Thymus (tissue), 11 donors: ENCODE measurements at regions not wholly inside any gene's neighbourhood (a gene's known extent, or its start where the extent isn't known, plus 50 kb on each side); places are given as distances from the start of the nearest gene placed in this dataset.

Source experiments
- DNase-seq, 9 donors: peaks; one replicate each; pipeline ENCODE4 v3.0.0-alpha.2; 2013; ENCODE audit warnings: low spot score in 9 of 9, low read depth in 6 of 9, missing footprints in 1 of 9
- H3K27ac ChIP-seq, 2 donors: one replicate each; pipeline ENCODE4 v1.5.1; 2013; ENCODE audit warnings: control low read depth in 1 of 2, low read depth in 1 of 2, low read length in 1 of 2, mild to moderate bottlenecking in 1 of 2, moderate library complexity in 1 of 2
- H3K27me3 ChIP-seq, 2 donors: one replicate each; pipeline ENCODE4 v1.5.1; 2013; ENCODE audit warnings: low read length in 1 of 2; ENCODE audit not compliant: control insufficient read depth in 2 of 2, insufficient read depth in 1 of 2
- H3K36me3 ChIP-seq, 2 donors: one replicate each; pipeline ENCODE4 v1.5.1; 2013; ENCODE audit warnings: low read length in 1 of 2, mild to moderate bottlenecking in 1 of 2, moderate library complexity in 1 of 2; ENCODE audit not compliant: control insufficient read depth in 2 of 2, insufficient read depth in 2 of 2
- H3K4me1 ChIP-seq, 2 donors: one replicate each; pipeline ENCODE4 v1.5.1; 2013; ENCODE audit warnings: low read length in 2 of 2; ENCODE audit not compliant: control insufficient read depth in 2 of 2, insufficient read depth in 2 of 2
- H3K4me3 ChIP-seq, 2 donors: one replicate each; pipeline ENCODE4 v1.5.1; 2013; ENCODE audit warnings: low read length in 2 of 2, control low read depth in 1 of 2, mild to moderate bottlenecking in 1 of 2
- H3K9me3 ChIP-seq, 2 donors: one replicate each; pipeline ENCODE4 v1.5.1; 2013; ENCODE audit warnings: low read length in 1 of 2, mild to moderate bottlenecking in 1 of 2; ENCODE audit not compliant: control insufficient read depth in 2 of 2, insufficient read depth in 1 of 2
- WGBS: extraction: QIAGEN DNeasy Blood & Tissue Kit; methylation state at CpG from one replicate; pipeline ENCODE4 v1.1.7; 2013; 5-methylcytosine and 5-hydroxymethylcytosine counted together
- donor health status: healthy.

DNA sequence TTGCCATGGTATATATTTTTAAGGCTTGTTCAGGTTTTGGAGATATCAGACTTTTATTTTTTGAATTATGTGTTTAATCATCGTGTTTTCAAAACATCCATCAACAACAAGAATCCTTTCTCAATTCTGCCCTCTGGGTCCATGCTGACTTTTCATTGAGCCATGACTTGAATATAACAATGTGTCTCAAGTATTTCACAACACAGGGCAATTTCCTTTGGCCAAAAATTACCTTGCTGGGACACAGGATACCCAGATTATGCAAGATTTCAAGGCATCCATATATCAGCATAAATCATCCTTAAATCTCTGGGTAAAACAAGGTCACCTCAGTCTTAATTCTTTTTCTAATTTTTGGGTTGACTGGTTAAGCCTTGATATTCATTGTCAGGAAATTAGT is 411.2 kb upstream of the USP24 start:
- no peak overlapping the region for H3K27ac ChIP-seq
- DNase-seq, result no peak
- WGBS, result 87% methylated on average over 1 of the region's 1 CpG
- H3K9me3 ChIP-seq, result no peaks in the 10 kb centered on the region
- no peak overlapping the region for H3K4me3 ChIP-seq
- no peaks in the 10 kb centered on the region for H3K4me1 ChIP-seq
- H3K36me3 ChIP-seq, result no peaks in the 10 kb centered on the region
- H3K27me3 ChIP-seq, result no peaks in the 10 kb centered on the region

DNA sequence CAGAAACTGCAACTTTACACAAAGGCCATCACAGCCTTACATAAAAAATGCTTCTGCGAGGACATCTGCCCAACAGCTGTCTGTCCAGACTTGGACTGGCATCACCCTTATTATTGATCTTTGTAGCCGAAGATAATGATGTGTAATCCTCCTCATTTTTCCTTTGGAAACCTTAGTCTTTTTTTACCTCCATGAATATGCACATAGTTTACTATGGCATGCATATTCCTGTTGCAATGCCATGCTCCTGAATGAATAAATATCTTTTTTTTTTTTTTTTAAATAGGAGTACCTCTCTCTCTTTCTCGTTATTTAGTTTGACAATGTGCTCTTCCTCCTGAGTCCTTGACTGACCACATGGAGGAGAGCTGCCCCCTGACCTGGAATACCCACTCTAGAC is 409.6 kb upstream of the USP24 start:
- Histone ChIP-seq H3K36me3 (no peaks in the 10 kb centered on the region), H3K27ac (no peak overlapping the region), H3K4me1 (no peaks in the 10 kb centered on the region), H3K27me3 (no peaks in the 10 kb centered on the region), H3K4me3 (no peak overlapping the region), H3K9me3 (no peaks in the 10 kb centered on the region)
- DNase-seq, result no peak
- WGBS, result 80% methylated on average over 3 of the region's 3 CpGs

DNA sequence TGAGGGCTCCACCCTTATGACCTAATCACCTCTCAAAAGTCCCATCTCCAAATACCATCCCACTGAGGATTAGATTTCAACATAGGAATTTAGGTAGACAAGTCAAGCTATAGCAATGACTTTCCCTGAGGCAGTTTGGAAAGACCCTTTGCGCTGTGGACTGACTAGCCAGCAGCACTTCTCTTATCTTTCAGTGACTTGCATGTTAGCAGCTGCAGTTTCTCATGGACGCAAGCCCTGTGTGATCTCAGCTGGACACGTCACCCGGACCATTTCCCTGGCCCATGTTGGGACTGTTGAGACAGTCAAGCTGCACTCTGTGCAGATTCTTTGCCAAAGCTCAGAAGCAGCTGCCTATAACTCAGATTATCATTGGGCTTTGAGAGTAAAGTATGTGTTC is 408.1 kb upstream of the USP24 start:
- 96% methylated on average over 4 of the region's 4 CpGs for WGBS
- no peak for DNase-seq
- H3K36me3 ChIP-seq, result no peaks in the 10 kb centered on the region
- no peaks in the 10 kb centered on the region for H3K27me3 ChIP-seq
- no peak overlapping the region for H3K27ac ChIP-seq
- H3K9me3 ChIP-seq, result no peaks in the 10 kb centered on the region
- H3K4me3 ChIP-seq, result no peak overlapping the region
- no peaks in the 10 kb centered on the region for H3K4me1 ChIP-seq

DNA sequence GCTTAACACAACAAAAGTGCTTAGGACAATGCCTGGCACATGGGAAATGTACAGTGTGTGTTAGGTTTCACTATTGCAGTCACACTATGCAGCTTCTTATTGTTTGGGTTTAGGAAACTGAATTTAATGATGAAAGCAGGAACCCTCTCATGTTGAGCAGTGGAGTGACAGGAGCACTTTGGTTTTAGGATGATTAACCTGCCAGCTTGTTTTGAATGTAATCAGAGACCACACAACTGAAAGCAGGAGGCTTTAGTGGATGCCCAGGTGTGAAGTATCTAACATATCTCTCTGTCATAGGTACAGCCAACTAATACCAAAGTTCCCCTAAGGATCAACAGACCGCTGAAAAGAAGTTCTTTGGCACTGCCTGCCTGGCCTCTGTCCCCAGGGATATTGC is 406.9 kb upstream of the USP24 start:
- WGBS, result 96% methylated on average over 1 of the region's 1 CpG
- Histone ChIP-seq H3K4me1 (no peaks in the 10 kb centered on the region), H3K36me3 (no peaks in the 10 kb centered on the region)

DNA sequence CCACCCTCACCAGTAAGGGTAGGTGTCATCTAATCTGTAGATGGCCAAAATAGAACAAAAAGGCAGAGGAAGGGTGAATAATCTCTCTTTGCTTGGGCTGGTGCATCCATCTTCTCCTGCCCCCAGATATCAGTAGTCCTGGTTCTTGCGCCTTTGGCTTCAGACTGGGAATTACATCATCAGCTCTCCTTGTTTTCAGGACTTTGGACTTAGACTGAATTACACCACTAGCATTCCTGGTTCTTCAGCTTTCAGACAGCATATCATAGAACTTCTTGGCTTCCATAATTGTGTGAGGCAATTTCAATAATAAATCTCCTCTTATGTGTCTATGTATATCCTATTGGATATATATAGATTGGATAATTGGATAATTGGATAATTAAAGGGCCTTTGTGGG is 403.0 kb upstream of the USP24 start:
- Histone ChIP-seq H3K4me1 (no peaks in the 10 kb centered on the region), H3K4me3 (no peak overlapping the region), H3K36me3 (no peaks in the 10 kb centered on the region), H3K27ac (no peak overlapping the region), H3K9me3 (no peaks in the 10 kb centered on the region), H3K27me3 (no peaks in the 10 kb centered on the region)
- WGBS, result 100% methylated on average over 1 of the region's 1 CpG
- DNase-seq, result no peak

More for the DNA sequence above, 406.9 kb upstream of the USP24 start:
- Histone ChIP-seq H3K9me3 (no peaks in the 10 kb centered on the region), H3K27me3 (no peaks in the 10 kb centered on the region), H3K27ac (no peak overlapping the region), H3K4me3 (no peak overlapping the region)
- DNase-seq, result no peak

DNA sequence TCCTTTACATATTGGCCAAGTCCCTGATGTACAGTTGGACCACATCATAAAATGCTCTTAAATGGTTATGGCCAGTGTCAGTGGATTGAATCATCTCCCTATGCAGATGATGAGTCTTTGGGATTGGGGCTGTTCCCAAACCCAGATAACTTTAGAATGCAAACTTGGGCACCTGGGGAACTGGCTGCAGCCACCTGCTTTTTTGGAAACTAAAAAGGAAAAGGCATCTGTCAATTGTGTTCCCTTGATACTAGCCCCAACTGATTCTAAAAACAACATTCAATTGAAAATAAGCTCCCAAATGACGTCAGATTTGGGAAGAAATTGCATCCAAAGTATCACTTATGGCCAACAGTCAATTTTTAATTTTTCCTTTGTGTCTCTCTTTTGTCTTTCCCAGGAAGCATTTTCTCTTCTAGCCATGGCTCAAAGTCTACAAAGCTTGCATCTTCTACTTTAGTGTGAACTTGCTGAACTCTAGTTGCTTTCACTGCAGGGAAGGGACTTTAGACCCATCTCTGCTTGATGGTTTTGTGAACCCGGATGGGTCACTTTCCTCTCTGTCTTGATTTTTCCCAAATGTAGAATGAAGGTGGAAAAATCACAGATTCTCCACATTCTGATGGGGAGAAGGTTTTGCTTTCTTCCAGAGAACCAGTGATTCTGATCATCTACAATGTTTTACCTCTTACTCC is 402.3 kb upstream of the USP24 start:
- no peaks in the 10 kb centered on the region for H3K4me1 ChIP-seq
- no peaks in the 10 kb centered on the region for H3K36me3 ChIP-seq
- no peak overlapping the region for H3K4me3 ChIP-seq
- WGBS, result 95% methylated on average over 2 of the region's 2 CpGs
- H3K27me3 ChIP-seq, result no peaks in the 10 kb centered on the region
- no peak for DNase-seq
- H3K9me3 ChIP-seq, result no peaks in the 10 kb centered on the region
- no peak overlapping the region for H3K27ac ChIP-seq

DNA sequence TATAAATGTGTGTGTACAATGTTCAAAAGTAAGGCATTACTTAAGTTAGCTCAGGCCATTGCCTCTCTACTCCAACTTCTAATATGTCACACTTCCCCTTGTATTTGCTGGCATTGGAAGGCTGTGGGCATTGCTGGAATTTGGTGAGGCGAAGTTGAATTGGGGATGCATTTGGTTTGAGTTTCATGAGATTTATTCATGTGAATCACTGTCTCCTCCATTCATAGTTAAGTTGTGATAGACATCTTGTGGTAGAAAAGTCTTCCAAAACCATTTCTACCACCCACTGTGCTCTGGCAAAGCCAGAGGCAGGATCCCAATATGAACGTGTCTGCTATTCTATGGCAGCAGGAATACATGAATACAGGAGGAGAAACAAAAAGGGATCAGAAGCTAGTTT is 397.8 kb upstream of the USP24 start:
- H3K9me3 ChIP-seq, result peaks cover 0 to 4% of the 10 kb centered on the region in 2 donors
- WGBS, result 93% methylated on average over 2 of the region's 2 CpGs
- H3K27me3 ChIP-seq, result no peaks in the 10 kb centered on the region
- H3K27ac ChIP-seq, result no peak overlapping the region
- H3K4me3 ChIP-seq, result no peak overlapping the region
- H3K36me3 ChIP-seq, result no peaks in the 10 kb centered on the region
- DNase-seq, result no peak
- no peaks in the 10 kb centered on the region for H3K4me1 ChIP-seq

DNA sequence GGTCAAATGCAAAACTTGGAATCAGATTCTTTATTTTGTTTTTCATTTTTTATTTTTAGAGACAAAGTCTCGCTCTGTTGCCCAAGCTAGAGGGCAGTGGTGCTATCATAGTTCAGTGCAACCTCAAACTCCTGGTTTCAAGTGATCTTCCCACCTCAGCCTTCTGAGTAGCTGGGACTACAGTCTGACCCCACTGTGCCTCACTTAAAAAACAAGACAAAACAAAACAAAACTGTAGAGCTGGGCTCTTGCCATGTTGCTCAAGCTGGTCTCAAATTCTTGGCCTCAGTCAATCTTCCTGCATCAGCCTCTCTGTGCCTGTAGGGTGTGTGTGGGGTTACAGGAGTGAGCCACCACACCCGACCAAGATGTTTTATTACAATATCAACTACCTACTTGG is 396.0 kb upstream of the USP24 start:
- WGBS, result 95% methylated on average over 2 of the region's 2 CpGs
- no peak overlapping the region for H3K27ac ChIP-seq
- H3K4me1 ChIP-seq, result no peaks in the 10 kb centered on the region
- H3K9me3 ChIP-seq, result peaks cover 0 to 6% of the 10 kb centered on the region in 2 donors
- DNase-seq, result no peak
- H3K4me3 ChIP-seq, result no peak overlapping the region
- H3K36me3 ChIP-seq, result no peaks in the 10 kb centered on the region
- no peaks in the 10 kb centered on the region for H3K27me3 ChIP-seq

DNA sequence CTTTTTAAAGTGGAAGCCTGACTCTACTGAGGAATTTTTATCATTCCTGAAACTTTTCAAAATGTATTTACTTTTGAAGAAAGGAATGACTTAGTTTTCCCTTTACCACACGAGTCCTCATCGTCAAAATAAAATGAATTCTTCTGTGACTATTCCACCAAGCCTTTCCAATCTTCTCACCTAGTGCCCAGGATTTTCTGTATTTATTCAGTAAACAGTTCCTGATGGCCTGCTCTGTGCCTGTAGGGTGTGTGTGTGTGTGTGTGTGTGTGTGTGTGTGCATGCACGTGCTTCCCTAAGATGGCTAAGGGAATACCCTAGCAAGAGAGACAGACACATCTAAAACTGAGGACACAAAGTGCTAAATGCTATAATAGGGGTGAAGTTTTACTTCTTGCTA is 395.0 kb upstream of the USP24 start:
- 95% methylated on average over 3 of the region's 3 CpGs for WGBS
- no peak overlapping the region for H3K27ac ChIP-seq
- H3K9me3 ChIP-seq, result peaks cover 0 to 6% of the 10 kb centered on the region in 2 donors
- no peak overlapping the region for H3K4me3 ChIP-seq
- no peak for DNase-seq
- H3K27me3 ChIP-seq, result no peaks in the 10 kb centered on the region
- H3K36me3 ChIP-seq, result no peaks in the 10 kb centered on the region
- no peaks in the 10 kb centered on the region for H3K4me1 ChIP-seq

DNA sequence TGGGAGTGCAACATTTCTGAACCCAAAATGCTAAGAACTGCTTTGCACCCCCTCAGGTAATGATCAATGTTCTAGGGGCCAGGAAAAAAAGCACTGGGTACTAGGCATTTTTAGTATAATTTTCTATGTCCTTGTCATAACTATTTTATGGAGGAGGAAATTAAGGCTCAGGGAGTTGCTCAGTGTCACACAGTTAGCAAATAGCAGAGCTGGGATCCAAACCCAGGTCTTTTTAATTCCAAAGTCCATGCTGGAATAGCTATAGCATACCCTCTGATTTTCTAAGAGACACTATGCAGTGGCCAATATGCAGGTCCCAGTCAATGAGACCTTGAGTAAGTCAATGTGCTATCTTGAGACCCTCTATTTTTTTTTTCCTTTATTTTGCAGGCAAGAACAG is 394.5 kb upstream of the USP24 start:
- Histone ChIP-seq H3K4me3 (no peak overlapping the region), H3K27ac (no peak overlapping the region), H3K9me3 (peaks cover 0 to 6% of the 10 kb centered on the region in 2 donors), H3K4me1 (no peaks in the 10 kb centered on the region), H3K27me3 (no peaks in the 10 kb centered on the region), H3K36me3 (no peaks in the 10 kb centered on the region)
- no peak for DNase-seq
